ENCODE measurements at regions not wholly inside any gene's neighbourhood (a gene's known extent, or its start where the extent isn't known, plus 50 kb on each side); places are given as distances from the start of the nearest gene placed in this dataset.
"Not testable (repeated sequence)": the region's sequence is repeated elsewhere in the genome, so short reads cannot be mapped to it uniquely, and the experiment has no call there.

- no peaks in the 10 kb centered on the region for H3K4me1 Mint-ChIP-seq
- H3K27me3 Mint-ChIP-seq (ENCODE audit: low read depth): no peaks in the 10 kb centered on the region
- no peak for DNase-seq (ENCODE audit: low read depth, low spot score)
- peaks cover 3% of the 10 kb centered on the region for H3K36me3 Mint-ChIP-seq (ENCODE audit: low read depth)
- H3K4me3 Mint-ChIP-seq: no peak overlapping the region
- no peak overlapping the region for H3K27ac Mint-ChIP-seq (ENCODE audit: unreplicated experiment)
- TF ChIP-seq CTCF (conservative IDR thresholded peaks at IDR 0.05): no peak
- peaks cover 8% of the 10 kb centered on the region for H3K9me3 Mint-ChIP-seq
Measured at GRCh38 chr3:6041894-6042293, 819.0 kb upstream of the GRM7 start.

- TF ChIP-seq CTCF (conservative IDR thresholded peaks at IDR 0.05): no peak
- H3K9me3 Mint-ChIP-seq: peaks cover 16% of the 10 kb centered on the region
- H3K4me3 Mint-ChIP-seq: no peak overlapping the region
- H3K27me3 Mint-ChIP-seq (ENCODE audit: low read depth): no peaks in the 10 kb centered on the region
- H3K27ac Mint-ChIP-seq (ENCODE audit: unreplicated experiment): no peak overlapping the region
- H3K4me1 Mint-ChIP-seq: no peaks in the 10 kb centered on the region
- H3K36me3 Mint-ChIP-seq (ENCODE audit: low read depth): peaks cover 3% of the 10 kb centered on the region
- DNase-seq (ENCODE audit: low read depth, low spot score): no peak
Measured at GRCh38 chr3:6047016-6047415, 813.9 kb upstream of the GRM7 start.

GRCh38 chr3:6060251-6060650, 800.7 kb upstream of the GRM7 start:
- H3K4me3 Mint-ChIP-seq: no peak overlapping the region
- no peaks in the 10 kb centered on the region for H3K4me1 Mint-ChIP-seq
- no peak for DNase-seq (ENCODE audit: low read depth, low spot score)
- no peak overlapping the region for H3K27ac Mint-ChIP-seq (ENCODE audit: unreplicated experiment)
- TF ChIP-seq CTCF (conservative IDR thresholded peaks at IDR 0.05): no peak
- H3K36me3 Mint-ChIP-seq (ENCODE audit: low read depth): no peaks in the 10 kb centered on the region
- no peaks in the 10 kb centered on the region for H3K9me3 Mint-ChIP-seq
- H3K27me3 Mint-ChIP-seq (ENCODE audit: low read depth): no peaks in the 10 kb centered on the region

- Mint-ChIP-seq H3K4me1 (no peaks in the 10 kb centered on the region), H3K4me3 (no peak overlapping the region), H3K36me3 (ENCODE audit: low read depth) (no peaks in the 10 kb centered on the region), H3K27ac (ENCODE audit: unreplicated experiment) (no peak overlapping the region), H3K27me3 (ENCODE audit: low read depth) (no peaks in the 10 kb centered on the region), H3K9me3 (no peaks in the 10 kb centered on the region)
- DNase-seq (ENCODE audit: low read depth, low spot score): no peak
- no peak for TF ChIP-seq CTCF (conservative IDR thresholded peaks at IDR 0.05)
Measured at GRCh38 chr3:6062261-6063187, 798.4 kb upstream of the GRM7 start.

GRCh38 chr3:6066397-6066796, 794.5 kb upstream of the GRM7 start:
- no peaks in the 10 kb centered on the region for H3K9me3 Mint-ChIP-seq
- no peak overlapping the region for H3K4me3 Mint-ChIP-seq
- no peaks in the 10 kb centered on the region for H3K4me1 Mint-ChIP-seq
- no peak overlapping the region for H3K27ac Mint-ChIP-seq (ENCODE audit: unreplicated experiment)
- no peaks in the 10 kb centered on the region for H3K27me3 Mint-ChIP-seq (ENCODE audit: low read depth)
- no peak for TF ChIP-seq CTCF (conservative IDR thresholded peaks at IDR 0.05)
- no peaks in the 10 kb centered on the region for H3K36me3 Mint-ChIP-seq (ENCODE audit: low read depth)
- DNase-seq (ENCODE audit: low read depth, low spot score): no peak

GRCh38 chr3:6066868-6067578, 793.9 kb upstream of the GRM7 start:
- H3K27me3 Mint-ChIP-seq (ENCODE audit: low read depth); H3K9me3 Mint-ChIP-seq; DNase-seq (ENCODE audit: low read depth, low spot score); H3K4me1 Mint-ChIP-seq; H3K4me3 Mint-ChIP-seq; H3K36me3 Mint-ChIP-seq (ENCODE audit: low read depth); H3K27ac Mint-ChIP-seq (ENCODE audit: unreplicated experiment): not testable (repeated sequence)

Measured in neural crest cell (in vitro differentiated cells).